Type B pancreatic cell (in vitro differentiated cells): ENCODE measurements at regions not wholly inside any gene's neighbourhood (a gene's known extent, or its start where the extent isn't known, plus 50 kb on each side); places are given as distances from the start of the nearest gene placed in this dataset.

Experiments
- DNase-seq: peaks from one replicate; pipeline ENCODE4 v3.0.0; 2021; ENCODE audit warnings: mixed read lengths; ENCODE audit not compliant: unreplicated experiment; ENCODE audit errors: extremely low spot score
- H3K27ac Mint-ChIP-seq: 2 replicates; pipeline ENCODE4 v1.8.0; 2021; ENCODE audit warnings: mild to moderate bottlenecking, mixed read lengths
- H3K27me3 Mint-ChIP-seq: 2 replicates; pipeline ENCODE4 v1.8.0; 2021; ENCODE audit warnings: mixed read lengths
- H3K36me3 Mint-ChIP-seq: 2 replicates; pipeline ENCODE4 v1.8.0; 2021; ENCODE audit warnings: mixed read lengths
- H3K4me1 Mint-ChIP-seq: one replicate; pipeline ENCODE4 v1.8.0; 2021; ENCODE audit warnings: mixed read lengths; ENCODE audit not compliant: unreplicated experiment
- H3K4me3 Mint-ChIP-seq: 2 replicates; pipeline ENCODE4 v1.8.0; 2021; ENCODE audit warnings: mild to moderate bottlenecking, mixed read lengths
- H3K9me3 Mint-ChIP-seq: 2 replicates; pipeline ENCODE4 v1.8.0; 2021; ENCODE audit warnings: mixed read lengths
- TF ChIP-seq, protein P1 (sequence below): fragments of 200-600 bp; sonication (generic); conservative IDR thresholded peaks from 2 replicates; pipeline ENCODE4 v1.5.0; 2021; ENCODE audit warnings: antibody characterized with exemption, mild to moderate bottlenecking

DNA sequence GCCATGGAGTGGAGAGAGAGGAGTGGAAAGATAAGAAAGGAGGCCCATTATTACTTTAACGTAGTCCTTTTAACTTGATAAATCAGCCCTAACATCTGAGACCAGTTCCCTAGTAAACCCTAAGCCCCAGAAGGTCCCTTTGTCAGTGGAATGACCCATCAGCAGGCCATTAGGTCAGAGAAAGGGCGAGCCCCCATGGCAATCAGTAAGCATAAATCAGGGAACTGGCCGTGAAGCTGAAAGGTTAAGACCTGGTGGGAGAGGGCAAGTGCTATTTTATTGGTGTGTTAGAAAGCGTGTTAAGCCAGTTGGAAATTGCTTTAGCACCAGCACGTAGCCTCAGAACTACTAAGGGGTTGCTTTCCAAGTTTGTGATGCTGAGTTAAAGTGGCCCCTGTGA, 708.0 kb downstream of the BCL11B start:
- DNase-seq, result no peak
- peaks cover 33% of the 10 kb centered on the region for H3K27me3 Mint-ChIP-seq
- no peaks in the 10 kb centered on the region for H3K36me3 Mint-ChIP-seq
- TF ChIP-seq, protein P1, sequence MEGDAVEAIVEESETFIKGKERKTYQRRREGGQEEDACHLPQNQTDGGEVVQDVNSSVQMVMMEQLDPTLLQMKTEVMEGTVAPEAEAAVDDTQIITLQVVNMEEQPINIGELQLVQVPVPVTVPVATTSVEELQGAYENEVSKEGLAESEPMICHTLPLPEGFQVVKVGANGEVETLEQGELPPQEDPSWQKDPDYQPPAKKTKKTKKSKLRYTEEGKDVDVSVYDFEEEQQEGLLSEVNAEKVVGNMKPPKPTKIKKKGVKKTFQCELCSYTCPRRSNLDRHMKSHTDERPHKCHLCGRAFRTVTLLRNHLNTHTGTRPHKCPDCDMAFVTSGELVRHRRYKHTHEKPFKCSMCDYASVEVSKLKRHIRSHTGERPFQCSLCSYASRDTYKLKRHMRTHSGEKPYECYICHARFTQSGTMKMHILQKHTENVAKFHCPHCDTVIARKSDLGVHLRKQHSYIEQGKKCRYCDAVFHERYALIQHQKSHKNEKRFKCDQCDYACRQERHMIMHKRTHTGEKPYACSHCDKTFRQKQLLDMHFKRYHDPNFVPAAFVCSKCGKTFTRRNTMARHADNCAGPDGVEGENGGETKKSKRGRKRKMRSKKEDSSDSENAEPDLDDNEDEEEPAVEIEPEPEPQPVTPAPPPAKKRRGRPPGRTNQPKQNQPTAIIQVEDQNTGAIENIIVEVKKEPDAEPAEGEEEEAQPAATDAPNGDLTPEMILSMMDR, result no peak
- no peak overlapping the region for H3K4me3 Mint-ChIP-seq
- peaks cover 2% of the 10 kb centered on the region for H3K9me3 Mint-ChIP-seq
- H3K27ac Mint-ChIP-seq, result no peak overlapping the region
- H3K4me1 Mint-ChIP-seq, result no peaks in the 10 kb centered on the region

DNA sequence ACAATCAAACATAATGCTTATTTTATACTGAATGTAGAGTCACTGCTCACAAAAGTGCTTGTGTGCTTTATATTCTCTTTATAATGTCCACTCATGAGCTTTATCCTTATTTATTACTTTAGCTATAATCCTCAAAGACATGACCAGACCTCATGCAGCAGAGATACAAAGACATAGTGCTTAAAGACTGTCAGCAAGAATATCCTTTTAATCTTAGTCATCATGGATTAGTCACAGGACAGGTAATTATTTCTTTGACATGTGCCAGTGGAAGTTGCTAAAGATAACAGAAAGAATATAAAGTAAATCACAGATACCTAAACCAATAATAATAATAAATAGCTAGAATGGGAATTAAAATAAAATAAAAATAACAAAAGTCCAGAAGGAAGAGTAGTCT, 707.5 kb downstream of the BCL11B start:
- TF ChIP-seq, protein P1, result no peak
- Mint-ChIP-seq H3K9me3 (no peaks in the 10 kb centered on the region), H3K27me3 (peaks cover 31% of the 10 kb centered on the region), H3K4me1 (no peaks in the 10 kb centered on the region), H3K27ac (no peak overlapping the region), H3K36me3 (no peaks in the 10 kb centered on the region), H3K4me3 (no peak overlapping the region)
- DNase-seq, result no peak

DNA sequence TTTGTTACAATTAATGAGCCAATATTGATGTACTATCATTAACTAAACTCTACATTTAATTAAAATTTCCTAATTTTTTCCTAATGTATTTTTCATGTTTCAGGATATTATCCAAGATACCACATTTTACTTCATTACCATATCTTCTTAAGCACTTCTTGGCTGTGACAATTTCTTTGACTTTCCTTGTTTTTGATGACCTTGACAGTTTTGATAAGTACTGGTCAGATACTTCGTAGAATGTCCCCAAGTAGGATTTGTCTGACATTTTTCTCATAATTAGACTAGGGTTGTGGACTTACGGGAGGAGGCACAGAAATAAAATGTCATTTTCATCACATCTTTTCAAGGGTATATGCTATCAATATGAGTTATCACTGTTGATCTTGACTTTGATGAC, 700.9 kb downstream of the BCL11B start:
- Mint-ChIP-seq H3K27me3 (peaks cover 43% of the 10 kb centered on the region), H3K27ac (no peak overlapping the region)

DNA sequence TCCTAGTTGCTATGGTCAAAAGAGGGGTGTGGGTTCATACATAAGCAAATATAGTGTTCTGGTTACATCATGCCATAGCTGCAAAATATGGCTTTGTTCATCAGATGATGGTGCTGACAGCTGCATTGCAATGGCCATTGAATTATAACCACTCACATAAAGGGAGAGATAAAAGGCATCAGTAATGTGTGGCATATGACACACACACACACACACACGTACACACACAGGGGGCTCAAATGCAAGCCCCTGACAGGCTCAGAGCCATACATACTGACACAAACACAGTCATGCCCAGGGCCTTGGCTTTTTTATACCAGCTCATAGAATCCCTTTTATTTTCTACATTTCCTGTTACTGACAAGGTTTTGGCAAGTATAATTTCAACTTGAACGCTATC, 698.9 kb downstream of the BCL11B start:
- no peak overlapping the region for H3K4me3 Mint-ChIP-seq
- no peak for DNase-seq
- no peaks in the 10 kb centered on the region for H3K9me3 Mint-ChIP-seq
- TF ChIP-seq, protein P1, result no peak
- H3K27ac Mint-ChIP-seq, result no peak overlapping the region
- no peaks in the 10 kb centered on the region for H3K4me1 Mint-ChIP-seq
- H3K27me3 Mint-ChIP-seq, result peaks cover 31% of the 10 kb centered on the region
- H3K36me3 Mint-ChIP-seq, result no peaks in the 10 kb centered on the region

More for the DNA sequence above, 700.9 kb downstream of the BCL11B start:
- Mint-ChIP-seq H3K4me1 (no peaks in the 10 kb centered on the region), H3K36me3 (no peaks in the 10 kb centered on the region), H3K4me3 (no peak overlapping the region), H3K9me3 (no peaks in the 10 kb centered on the region)
- TF ChIP-seq, protein P1, result no peak
- no peak for DNase-seq

DNA sequence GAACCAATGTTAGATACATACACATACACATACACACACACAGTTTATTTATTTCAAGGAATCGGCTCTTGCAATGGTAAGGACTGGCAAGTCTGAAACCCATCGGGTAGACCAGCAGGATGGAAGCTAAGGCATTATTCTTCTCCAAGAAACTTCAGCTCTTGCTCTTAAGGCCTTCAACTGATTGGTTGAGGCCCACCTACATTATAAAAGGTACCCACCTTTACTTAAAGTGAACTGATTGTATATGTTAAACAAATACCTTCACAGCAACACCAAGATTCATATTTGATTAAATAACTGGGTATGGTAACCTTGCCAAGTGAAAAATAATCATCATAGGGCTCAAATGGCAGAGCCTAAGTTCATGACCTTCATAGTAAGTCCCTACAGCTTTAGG, 695.5 kb downstream of the BCL11B start:
- H3K36me3 Mint-ChIP-seq, result no peaks in the 10 kb centered on the region
- no peak overlapping the region for H3K27ac Mint-ChIP-seq
- TF ChIP-seq, protein P1, result no peak
- no peaks in the 10 kb centered on the region for H3K9me3 Mint-ChIP-seq
- DNase-seq, result no peak
- no peak overlapping the region for H3K4me3 Mint-ChIP-seq
- peaks cover 33% of the 10 kb centered on the region for H3K27me3 Mint-ChIP-seq
- H3K4me1 Mint-ChIP-seq, result no peaks in the 10 kb centered on the region

DNA sequence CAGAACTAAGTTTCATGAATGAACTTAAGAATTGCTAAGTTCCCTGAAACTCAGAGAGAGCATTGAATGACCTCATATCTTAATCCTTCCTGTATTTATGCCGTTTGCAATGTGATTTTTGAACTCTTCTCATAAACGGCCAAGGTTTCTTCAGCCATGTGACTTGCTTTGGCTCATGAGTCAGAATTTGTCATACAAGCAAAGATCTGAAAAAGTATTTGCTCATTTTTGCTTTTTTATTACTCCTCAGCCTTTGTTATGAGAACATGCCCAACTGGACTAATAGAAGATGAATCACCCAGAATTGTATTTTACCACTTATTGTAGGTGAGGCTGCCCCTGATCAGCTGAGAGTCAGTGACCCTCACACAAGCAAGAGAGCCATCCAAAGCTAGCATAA, 693.8 kb downstream of the BCL11B start:
- Mint-ChIP-seq H3K27ac (no peak overlapping the region), H3K36me3 (no peaks in the 10 kb centered on the region), H3K4me3 (no peak overlapping the region), H3K4me1 (no peaks in the 10 kb centered on the region), H3K9me3 (no peaks in the 10 kb centered on the region), H3K27me3 (peaks cover 42% of the 10 kb centered on the region)
- DNase-seq, result no peak
- TF ChIP-seq, protein P1, result no peak
